ENCODE measurements at regions not wholly inside any gene's neighbourhood (a gene's known extent, or its start where the extent isn't known, plus 50 kb on each side); places are given as distances from the start of the nearest gene placed in this dataset.

DNA sequence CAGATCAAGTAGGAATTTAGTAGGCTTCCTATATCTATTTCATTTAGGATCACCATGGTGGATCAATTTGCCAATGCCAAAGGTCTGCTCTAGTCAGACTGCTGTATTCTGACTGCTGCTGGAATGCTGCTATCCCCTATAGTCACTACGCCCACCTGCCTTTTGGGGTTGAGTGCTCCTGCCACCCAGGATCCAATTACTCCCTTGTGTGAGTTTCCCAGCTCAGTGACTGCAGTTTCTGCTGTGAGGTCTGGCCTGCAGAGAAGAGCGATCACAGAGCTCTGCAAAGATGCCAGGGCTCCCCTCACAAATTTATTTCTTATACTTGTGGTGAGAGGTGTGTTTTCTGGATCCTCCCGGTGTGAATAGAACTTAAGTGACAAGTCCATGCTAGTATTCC lies 88.1 kb upstream of the FOXI2 start:
- TF ChIP-seq POLR2A (IDR thresholded peaks at IDR 0.05; ENCODE audit: low read depth, low read length) (no peak), TAF1 (IDR thresholded peaks at IDR 0.05; ENCODE audit: low read depth, low read length) (no peak), POLR2AphosphoS5 (IDR thresholded peaks at IDR 0.05; ENCODE audit: low read depth, low read length) (no peak)
